ENCODE measurements at regions not wholly inside any gene's neighbourhood (a gene's known extent, or its start where the extent isn't known, plus 50 kb on each side); places are given as distances from the start of the nearest gene placed in this dataset.

- no peak for TF ChIP-seq CHD7 (IDR thresholded peaks at IDR 0.05; ENCODE audit: insufficient replicate concordance, low read length)
- no peak for TF ChIP-seq PHF8 (conservative IDR thresholded peaks at IDR 0.05; ENCODE audit: low read depth, low read length)
- no peak for TF ChIP-seq RBBP5 (IDR thresholded peaks at IDR 0.05; ENCODE audit: borderline replicate concordance, low read depth, low read length)
- no peak for TF ChIP-seq ATF2 (IDR thresholded peaks at IDR 0.05; ENCODE audit: low read length)
- TF ChIP-seq SP1 (IDR thresholded peaks at IDR 0.05; ENCODE audit: low read depth, low read length): no peak
- no peak for TF ChIP-seq EZH2 (IDR thresholded peaks at IDR 0.05; ENCODE audit: low read depth, low read length, severe bottlenecking)
- no peak for TF ChIP-seq TCF12 (IDR thresholded peaks at IDR 0.05; ENCODE audit: low read depth, low read length)
- TF ChIP-seq GTF2F1 (IDR thresholded peaks at IDR 0.05; ENCODE audit: borderline replicate concordance, low read depth, low read length): no peak
- TF ChIP-seq GABPA (IDR thresholded peaks at IDR 0.05; ENCODE audit: borderline replicate concordance, insufficient read depth, low read length): no peak
- TF ChIP-seq KDM1A (IDR thresholded peaks at IDR 0.05; ENCODE audit: borderline replicate concordance, low read length): no peak
- no peak for TF ChIP-seq SP4 (IDR thresholded peaks at IDR 0.05; ENCODE audit: low read length)
Observed at GRCh38 chr20:60437418-60437817, 479.2 kb downstream of the CDH26 start (continued).

Data from H1 (cell line).